HG02763 (cell line): ENCODE measurements at regions not wholly inside any gene's neighbourhood (a gene's known extent, or its start where the extent isn't known, plus 50 kb on each side); places are given as distances from the start of the nearest gene placed in this dataset.
"Not testable (repeated sequence)": the region's sequence is repeated elsewhere in the genome, so short reads cannot be mapped to it uniquely, and the experiment has no call there.

Experiments
- ATAC-seq: cut with Tn5 transposase; IDR thresholded peaks from one replicate; pipeline ENCODE4 v1.9.1; 2021; ENCODE audit warnings: mild to moderate bottlenecking, moderate library complexity; ENCODE audit not compliant: unreplicated experiment

DNA sequence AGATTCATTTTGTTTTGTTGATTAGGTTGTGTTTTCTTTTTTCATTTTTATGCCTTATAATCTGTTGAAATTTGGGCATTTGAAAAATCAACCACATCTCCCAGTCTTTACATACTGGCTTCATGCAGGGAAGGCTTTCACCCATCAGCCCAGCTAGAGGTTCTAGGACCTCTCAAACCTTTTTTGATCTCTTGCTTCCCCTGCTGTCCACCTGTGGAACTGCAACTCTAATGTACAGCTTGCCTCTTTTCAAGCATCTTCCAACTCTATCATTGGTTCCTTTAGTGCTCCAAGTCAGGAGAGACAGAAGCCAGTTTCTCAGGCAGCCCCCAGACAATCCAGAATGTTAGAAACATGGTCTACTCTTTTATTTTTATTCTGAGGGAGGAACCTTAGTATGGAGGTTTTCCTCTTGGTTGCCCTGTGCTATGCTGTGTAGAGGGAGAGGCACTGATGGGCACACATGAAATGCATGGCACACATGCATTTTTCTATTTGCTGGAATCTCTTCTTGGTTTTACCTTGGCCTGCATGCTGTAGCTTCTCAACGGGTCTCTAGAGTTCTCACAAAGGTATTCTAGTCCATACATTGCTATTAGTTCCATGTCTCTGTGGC, 107.2 kb upstream of the L3MBTL4 start:
- peak; percentile 45 for ATAC-seq

DNA sequence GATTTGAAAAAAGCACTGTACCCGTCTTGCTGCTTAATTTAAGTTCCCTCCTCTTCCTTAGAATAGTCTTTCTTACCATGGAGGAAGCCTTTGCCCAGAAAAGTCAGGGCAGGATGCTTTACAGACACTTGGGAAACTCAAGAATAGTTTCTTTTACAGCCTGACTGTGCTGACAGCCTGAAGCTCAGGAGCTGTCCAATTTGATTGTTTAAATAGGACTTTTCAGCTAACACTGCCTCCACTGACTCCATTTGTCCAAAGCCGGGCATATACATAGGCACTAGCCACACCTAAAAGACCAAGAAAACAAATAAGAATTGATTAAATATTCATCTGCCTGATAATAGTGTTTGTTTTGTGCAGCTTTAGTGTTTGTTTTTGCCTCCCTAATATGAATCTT, 110.9 kb upstream of the L3MBTL4 start:
- ATAC-seq: no peak

DNA sequence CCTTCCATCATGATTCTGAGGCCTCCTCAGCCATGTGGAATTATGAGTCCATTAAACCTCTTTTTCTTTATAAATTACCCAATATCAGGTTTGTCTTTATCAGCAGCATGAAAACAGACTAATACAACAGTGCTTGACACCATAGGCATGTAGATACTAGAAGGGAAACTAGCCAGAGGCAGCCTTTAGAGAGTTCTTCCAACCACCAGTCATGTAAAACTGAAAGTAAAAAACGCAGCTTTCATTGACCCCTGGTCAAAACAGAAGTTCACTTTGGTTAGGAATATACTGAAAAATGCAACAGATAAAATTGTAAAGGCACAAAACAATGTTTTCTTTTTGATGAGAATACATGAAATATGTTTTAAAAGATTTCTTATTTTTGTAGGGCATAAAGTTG, 122.8 kb upstream of the L3MBTL4 start:
- ATAC-seq: no peak

DNA sequence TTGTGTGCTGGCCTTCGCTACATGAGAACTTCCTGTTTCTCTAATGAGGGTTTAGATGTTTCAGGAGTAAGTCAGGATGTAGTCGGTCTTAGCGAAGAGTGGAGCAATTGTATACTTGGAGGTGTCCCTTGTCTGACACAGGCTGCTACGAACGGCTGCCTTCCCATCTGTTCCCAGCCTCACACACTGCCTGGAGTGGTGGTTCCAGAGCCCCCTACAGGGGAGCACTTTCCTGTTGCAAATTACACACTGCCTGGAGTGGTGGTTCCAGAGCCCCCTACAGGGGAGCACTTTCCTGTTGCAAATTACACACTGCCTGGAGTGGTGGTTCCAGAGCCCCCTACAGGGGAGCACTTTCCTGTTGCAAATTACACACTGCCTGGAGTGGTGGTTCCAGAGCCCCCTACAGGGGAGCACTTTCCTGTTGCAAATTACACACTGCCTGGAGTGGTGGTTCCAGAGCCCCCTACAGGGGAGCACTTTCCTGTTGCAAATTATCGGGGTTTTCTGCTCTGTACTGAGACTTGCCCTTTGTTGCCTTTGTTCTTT, 126.5 kb upstream of the L3MBTL4 start:
- not testable (repeated sequence) for ATAC-seq

DNA sequence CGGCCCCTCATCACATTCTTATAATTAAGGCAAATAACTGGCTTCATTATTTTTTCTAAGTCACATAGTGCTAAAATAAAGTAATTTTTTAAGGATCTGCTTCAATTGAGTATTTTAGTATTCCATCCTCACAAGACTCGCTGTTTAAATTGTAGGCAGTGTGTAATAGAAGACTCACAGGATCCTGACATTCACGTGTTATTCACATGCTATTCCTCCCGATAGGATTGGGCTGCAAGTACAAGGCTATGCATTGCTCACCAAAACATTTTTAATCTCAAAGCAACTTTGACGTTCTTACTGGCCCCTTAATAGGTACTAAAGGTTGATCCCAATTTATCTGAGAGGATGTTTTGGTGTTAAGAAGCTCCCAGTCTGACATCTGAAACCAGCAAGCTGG, 127.6 kb upstream of the L3MBTL4 start:
- ATAC-seq: no peak

DNA sequence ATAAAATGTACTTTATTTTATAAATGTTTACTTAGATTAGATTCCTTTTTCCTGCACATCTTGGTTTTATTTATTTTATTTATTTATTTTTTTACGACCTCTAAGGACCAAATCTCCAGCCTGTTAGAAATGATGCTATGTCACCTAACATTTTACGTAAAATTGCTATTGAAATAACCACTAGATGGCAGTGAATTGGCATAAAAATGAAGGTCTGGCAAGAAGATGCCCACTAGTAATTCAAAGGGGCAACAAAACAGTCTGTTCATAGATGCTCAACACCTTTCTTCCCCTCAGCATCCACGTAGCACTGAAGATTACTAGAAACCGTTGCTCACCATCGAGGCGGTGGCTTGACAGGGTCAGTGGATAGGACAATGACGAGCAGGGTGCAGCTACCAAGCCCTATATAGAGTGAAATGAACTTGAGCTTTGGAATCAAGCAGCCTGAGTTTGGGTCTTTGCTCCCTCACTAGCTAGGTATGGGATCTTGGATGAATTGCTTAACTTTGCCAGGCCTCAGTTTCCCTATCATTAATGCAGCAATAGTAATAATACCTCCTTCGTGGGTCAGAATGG, 128.7 kb upstream of the L3MBTL4 start:
- no peak for ATAC-seq

DNA sequence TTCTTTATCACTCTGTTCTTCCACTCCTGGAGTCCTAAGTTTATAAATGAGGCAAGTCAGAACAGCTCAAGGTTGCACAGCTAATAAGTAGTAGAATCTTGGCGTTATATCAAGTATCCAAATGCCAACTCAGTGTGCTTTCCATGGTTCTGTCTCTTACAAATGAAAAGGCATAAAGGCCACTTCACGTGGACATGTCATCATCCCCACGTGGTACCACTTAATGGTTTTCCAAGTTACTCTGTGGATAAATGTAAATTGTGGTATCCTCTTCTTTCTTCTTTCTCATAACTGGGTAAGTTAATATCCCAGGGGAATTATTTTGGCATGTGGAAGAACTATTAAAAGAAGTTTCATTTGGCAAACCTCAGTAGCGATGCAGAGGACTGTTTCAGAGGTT, 131.5 kb upstream of the L3MBTL4 start:
- no peak for ATAC-seq

DNA sequence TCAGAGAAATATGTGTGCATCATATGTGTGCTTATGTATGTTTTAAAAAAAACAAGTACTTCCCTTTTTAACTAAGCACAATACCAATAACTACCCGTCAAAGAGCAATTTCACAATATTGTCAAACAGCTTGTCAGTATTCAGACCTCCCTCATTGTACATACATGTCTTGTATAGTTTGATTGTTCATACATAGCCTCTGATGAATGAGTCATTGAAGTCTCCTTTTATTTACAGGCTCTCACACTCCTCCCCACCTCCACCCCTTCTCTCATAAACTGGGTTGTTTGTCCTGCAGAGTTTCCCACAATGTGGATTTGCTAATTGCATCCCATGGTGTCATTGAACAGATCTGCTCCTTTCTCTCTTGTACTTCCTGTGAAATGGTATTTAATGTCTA, 132.8 kb upstream of the L3MBTL4 start:
- no peak for ATAC-seq

DNA sequence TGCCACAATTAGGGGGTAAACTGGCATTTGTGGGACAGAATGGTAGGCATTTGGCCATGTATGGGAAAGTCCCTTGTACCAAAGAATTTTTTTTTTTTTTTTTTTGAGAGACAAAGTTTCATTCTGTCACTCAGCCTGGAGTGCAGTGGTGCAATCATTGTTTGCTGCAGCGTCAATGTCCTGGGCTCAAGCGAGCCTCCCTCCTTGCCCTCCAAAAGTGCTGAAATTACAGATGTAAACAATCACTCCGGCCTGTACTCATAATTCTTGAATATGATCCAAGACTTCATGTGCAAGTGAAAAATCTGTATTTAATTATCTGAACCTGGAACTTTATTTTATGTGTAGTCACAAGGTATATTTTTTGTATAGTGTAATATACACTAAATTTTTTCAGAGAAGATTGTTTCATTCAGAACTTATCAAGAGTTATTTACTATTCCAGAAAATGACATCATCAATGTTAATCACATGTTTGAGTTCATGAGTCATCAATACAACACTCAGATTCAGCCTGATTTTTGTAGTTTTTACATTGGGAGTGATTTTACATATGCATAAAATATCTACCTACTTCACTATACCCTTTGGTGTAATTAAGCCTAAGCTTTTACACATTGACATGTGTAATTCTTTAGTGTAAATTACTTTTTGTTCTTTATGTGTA, 138.7 kb upstream of the L3MBTL4 start:
- ATAC-seq: no peak

DNA sequence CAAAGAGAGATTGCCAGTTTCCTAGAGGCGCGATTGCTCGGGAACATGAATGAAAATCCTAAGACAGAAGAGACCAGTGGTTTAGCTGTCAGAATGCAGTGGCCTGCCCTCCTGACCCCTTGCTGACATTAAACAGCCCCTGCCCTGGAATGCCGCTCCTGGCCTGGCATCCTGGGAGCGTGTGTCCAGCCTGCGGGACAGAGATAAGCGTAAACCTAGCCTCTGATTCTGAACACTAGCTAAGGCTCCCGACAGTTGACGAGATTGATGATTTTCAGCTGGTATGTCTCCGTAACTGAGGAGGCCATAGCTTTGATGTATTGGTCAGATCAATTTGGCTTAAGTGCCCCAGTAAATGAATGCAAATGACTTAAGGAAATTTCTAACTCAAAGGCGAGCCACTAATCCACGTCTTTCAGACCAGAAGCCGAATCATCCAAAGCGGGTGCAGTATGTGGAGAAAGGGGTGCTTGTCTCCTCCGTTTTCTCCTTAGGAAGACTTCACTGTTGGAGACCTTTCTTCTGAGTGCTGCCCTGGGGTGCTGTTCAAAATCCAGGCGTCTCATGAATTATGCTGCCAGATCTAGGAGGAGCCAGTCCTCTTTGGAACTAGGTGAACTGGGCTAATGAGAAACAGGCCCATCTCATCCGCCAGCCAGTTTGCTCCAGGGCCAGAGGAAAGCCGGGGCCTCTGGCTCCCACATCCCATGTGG, 142.5 kb upstream of the L3MBTL4 start:
- no peak for ATAC-seq

DNA sequence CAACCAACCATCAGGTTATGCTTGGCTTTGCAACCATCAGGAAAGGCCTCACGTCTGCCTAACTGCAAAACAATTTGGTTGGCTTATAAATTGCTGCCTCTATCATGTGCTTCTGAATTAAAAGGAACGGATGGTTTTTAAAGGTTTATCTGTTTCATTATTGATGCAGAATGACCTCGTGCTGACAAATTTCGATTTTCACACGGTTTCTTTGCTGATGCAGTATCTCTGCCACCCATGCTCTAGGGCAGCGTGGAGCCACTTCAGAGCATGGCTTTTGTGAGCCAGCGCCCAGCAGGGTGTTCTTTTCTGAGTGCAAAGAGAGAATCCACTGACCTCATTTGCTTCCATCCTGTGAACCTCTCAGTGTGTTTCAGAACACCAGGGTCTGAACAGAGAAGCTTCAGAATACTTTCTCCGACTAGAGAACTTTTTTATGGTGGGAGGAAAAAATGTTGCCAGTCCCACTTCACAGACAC, 143.1 kb upstream of the L3MBTL4 start:
- ATAC-seq: no peak

DNA sequence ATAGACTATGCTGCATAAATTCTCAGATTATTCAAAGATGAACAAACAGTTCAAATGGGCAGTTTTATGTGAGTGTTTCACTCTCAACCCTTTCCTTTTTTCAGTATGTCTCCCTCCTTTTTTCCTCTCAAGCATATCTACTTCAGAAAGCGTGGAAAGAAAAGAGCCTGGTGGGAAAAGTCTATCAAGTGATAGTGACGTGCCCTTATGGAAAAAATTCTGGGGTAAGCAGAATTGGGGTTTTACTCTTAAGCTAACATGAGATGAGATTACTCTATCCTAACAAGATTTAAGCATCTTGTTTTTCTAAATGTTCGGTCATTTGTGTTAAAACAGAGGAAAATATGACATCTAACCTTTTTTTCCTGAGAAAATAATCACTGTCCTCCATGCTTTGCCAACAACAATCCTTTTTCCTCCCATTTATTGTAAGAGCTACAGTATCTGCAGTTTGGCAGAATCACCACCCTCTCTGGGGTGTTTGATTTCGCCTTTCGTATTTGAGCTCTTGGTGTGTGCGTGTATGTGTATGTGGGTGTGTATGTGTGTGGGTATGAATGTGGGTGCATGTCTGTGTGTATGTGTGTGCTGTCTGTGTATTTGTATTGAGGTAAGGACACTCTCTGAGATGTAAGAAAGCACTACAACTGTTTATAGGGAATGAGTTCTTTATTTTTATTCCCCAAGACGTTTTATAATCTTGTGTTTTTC, 143.9 kb upstream of the L3MBTL4 start:
- ATAC-seq: no peak

DNA sequence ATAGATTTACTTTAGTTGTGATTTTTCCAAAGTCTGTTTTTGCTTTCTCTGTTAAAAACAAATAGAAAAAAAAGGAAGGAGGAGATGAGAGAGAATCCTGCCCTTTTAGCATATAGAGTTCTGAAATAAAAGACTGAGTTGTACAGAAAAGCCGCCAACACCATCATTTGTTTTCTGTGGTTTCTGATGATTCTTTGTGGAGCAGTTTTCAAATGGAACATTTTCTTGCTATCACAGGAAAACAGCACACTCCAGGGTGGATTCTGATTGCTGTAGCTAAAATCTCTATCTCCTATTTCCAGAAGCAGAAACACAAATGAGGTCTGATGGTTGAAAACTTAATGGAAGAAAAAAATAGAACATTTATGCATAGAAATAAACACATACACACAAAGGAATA, 144.6 kb upstream of the L3MBTL4 start:
- no peak for ATAC-seq

DNA sequence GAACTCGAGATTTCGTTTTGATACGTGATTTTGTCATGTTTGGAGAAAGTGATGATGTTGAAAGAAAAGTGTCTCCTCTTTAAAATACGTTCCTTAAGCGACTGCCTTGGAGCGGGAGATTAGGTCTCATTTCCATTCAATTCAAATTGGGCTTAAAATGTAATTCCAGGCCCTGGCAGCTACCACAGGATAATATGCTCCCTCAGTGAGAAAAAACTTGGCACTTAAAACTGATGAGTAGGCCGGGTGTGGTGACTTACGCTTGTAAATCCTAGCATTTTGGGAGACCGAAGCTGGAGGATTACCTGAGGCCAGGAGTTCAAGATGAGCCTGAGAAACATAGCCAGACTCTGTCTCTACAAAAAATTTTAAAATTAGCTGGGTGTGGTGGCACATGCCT, 146.3 kb upstream of the L3MBTL4 start:
- ATAC-seq: no peak

DNA sequence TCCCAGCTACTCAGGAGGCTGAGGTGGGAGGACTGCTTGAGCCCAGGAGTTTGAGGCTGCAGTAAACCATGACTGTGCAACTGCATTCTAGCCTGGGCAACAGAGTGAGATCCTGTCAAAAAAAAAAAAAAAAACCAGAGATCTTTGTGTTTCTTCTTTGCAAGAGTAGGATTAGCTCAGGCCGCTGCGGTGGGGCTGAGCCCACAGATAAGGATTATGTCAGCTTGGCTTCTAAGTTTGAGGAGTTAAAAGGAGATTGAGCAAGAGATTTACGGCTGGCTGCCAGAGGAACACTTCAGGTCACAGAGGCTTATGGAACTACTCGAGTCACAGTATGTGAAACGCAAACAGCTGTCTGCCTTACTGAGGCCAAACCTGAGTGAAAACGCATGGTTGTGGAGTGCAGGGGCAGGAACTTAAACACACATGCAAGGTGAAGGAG, 146.7 kb upstream of the L3MBTL4 start:
- no peak for ATAC-seq

DNA sequence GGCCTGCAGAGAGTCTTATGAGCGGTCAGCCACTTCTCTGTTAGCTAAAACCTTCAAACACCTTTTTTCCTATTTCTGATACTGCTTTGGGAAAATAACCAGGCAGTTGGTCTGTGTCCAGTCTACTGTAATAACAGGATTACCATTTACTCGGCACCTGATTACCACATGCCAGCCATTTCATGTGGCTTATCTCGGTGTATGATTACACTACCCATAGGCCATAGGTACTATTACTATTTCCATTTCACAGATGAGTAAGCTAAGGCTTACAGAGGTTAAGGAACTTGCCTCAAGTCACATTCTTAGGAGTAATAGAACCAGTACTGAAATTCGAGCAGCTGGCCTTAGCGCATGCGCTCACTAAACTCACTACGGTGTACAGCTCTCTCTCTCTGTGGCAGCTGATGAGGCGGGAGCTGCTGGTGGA, 147.2 kb upstream of the L3MBTL4 start:
- ATAC-seq: no peak

DNA sequence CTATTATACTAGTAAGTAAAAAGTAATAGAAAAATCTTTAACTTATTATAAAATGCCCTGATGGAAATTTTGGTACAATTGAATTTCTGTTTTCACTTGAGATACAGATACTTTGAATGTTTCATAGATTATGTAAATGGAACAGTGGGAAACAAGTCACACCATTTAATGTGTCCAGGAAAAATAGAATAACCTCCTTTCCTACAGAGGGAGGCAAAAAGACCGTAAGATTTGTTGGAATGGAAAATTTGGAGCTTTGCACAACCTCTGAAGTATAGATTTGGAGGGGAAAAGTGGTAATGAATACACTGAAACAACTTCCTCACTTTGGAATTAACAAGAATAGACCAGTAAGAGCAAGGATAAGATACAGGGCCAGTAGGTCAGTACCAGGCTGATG, 149.2 kb upstream of the L3MBTL4 start:
- no peak for ATAC-seq

DNA sequence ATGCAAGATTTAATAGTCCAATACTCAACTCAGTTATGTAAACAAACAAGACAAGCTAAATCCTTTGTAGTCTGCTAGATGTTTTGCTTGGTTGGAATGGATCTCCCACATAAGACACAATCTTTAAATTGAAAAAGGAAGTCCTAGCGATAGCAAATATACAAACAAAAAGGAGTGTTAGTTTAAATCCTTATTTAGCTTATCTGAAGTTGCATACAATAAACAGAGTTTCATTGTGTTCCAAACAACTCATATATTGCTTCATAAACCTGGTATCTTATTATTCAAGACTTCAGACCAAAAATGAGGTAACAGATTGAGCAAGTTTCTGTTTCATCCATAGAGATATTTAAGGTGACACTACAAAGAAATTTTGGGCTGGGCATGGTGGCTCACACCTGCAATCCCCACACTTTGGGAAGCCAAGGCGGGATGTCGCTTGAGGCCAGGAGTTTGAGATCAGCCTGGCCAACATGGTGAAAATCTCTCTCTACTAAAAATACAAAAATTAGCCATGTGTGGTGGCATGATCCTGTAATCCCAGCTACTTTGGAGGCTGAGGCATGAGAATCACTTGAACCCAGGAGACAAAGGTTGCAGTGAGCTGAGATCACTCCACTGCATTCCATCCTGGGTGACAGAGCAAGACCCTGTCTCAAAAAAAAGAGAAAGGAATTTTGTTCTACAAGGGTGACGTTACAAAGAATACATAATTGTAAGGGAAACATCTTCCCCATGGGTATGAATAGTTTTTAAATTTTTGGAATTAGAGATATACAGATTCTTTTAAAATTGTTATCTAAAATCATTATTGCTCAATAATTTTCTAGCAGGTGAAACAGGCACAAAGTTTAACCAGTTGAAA, 150.5 kb upstream of the L3MBTL4 start:
- no peak for ATAC-seq

DNA sequence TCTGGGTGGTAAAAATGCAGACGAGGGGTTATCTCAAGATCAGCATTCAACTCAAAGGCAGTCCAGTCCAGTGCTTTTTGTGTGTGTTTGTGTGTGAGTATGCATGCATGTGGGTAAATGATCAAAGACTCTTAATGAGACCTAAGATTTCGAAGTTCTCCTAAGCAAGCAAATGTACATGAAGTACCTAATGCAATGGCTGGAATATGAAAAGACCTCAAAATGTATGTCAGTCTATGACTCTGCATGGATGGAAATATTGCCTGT, 151.0 kb upstream of the L3MBTL4 start:
- ATAC-seq: no peak

DNA sequence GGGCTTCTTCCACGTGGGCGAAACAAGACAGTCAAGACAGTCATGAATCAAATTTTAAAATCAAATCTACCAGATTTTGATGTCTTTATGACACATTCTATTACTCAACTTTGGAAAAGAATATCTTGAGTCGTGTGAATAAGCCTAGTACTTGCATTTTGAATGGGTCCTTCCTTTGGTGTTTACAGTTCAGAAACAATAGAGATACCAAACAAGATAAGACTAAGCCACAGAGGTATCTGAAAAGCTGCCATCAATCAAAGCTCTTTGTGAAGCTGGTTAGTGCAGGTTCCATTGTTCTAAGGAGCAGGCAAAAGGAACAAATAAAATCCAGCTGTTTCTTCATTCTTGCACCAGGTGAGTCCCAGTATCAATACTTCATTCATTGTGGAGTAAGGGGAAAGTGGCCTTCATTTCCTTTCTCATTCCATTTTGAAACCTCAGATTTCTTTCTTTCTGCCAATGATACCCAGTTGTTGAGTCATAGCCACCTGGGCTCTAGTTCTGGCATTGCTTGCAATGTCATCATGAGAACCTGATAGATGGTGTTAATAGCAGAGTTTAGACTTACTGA, 151.7 kb upstream of the L3MBTL4 start:
- no peak for ATAC-seq
